GM12891 (cell line): ENCODE measurements at regions not wholly inside any gene's neighbourhood (a gene's known extent, or its start where the extent isn't known, plus 50 kb on each side); places are given as distances from the start of the nearest gene placed in this dataset.

Experiments used
- DNase-seq: peaks from one replicate; pipeline ENCODE4 v3.0.0; 2011; ENCODE audit warnings: low spot score; ENCODE audit not compliant: insufficient read length
- FAIRE-seq: peaks from 2 replicates; lab custom pipeline; 2011; peaks lifted over from hg19 to GRCh38; lab: Jason Lieb, UNC
- PAX5 ChIP-seq: IDR thresholded peaks from 2 replicates; pipeline ENCODE4 v1.6.1; 2011; ENCODE audit warnings: low read length, moderate library complexity, mild to moderate bottlenecking; ENCODE audit not compliant: insufficient read depth, severe bottlenecking
- POLR2A ChIP-seq: IDR thresholded peaks from 2 replicates; pipeline ENCODE4 v1.6.1; 2011; ENCODE audit warnings: low read depth, low read length, control low read depth
- POLR2AphosphoS5 ChIP-seq: IDR thresholded peaks from 2 replicates; pipeline ENCODE4 v1.6.1; 2011; ENCODE audit warnings: low read depth, low read length, control low read depth
- POU2F2 ChIP-seq: IDR thresholded peaks from 2 replicates; pipeline ENCODE4 v1.6.1; 2011; ENCODE audit warnings: low read depth, mild to moderate bottlenecking, control low read depth, low read length, moderate library complexity
- SPI1 ChIP-seq: IDR thresholded peaks from 2 replicates; pipeline ENCODE4 v1.6.1; 2011; ENCODE audit warnings: low read depth, low read length, control low read depth
- TAF1 ChIP-seq: IDR thresholded peaks from 2 replicates; pipeline ENCODE4 v1.6.1; 2011; ENCODE audit warnings: low read depth, low read length, control low read depth

- no peak for FAIRE-seq
These were observed 698.5 kb downstream of the FRK start for GRCh38 chr6:115362234-115362633.

DNA sequence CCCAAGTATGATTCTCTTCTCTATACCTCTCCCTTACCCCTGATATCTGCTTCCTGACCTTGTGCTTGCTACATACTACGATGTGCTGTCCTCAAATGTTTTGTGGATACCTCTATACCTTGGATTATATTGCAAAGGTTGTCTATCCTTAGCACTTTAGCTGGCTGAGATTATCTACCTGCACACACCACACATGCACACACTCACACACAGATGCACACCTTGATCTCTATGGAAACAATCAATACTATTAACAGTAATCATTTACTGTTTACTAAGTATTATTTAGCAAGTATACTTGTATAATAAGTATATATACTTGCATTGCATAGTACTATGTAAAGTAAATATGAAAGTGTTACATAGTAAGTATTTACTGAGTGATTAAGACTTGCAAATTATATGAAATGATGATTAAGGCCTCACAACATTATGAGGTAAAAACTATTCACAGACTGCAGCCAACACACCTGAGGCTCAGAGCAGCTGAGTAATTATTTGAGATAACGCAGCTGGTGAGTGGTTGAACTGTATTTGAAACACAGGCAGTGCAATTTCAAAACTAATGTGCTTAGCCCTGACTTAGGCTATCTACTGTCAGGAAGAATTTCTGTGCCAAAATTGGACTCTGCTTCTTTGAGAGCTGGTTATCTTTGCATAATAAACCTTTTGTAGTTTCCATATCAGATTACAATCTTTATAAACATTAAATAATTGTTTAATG lies 699.9 kb downstream of the FRK start:
- FAIRE-seq (no peak), DNase-seq (no peak)
- no peak for TF ChIP-seq POU2F2
- TF ChIP-seq POLR2A = no peak
- TF ChIP-seq PAX5 = no peak
- TF ChIP-seq SPI1 = no peak
- TF ChIP-seq TAF1 = no peak
- no peak for TF ChIP-seq POLR2AphosphoS5

More at GRCh38 chr6:115362234-115362633, 698.5 kb downstream of the FRK start:
- no peak for DNase-seq
- no peak for TF ChIP-seq TAF1

DNA sequence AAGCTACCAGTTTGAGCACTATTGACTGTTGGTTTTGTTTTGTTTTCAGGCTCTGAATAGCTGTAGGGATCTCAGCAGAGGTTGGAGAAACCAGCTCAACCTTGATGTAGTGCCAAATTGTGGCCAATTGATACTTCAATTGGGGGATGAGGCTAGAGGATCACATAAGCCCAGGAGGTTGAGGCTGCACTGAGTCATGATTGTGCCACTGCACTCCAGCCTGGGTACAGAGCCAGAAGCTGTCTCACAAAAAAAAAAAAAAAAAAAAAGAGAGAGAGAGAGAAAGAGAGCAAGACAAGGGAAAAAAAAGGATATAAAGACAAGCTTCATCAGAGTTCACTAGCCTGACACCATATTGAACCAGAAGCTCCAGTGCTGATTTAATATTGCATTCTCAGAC lies 702.1 kb downstream of the FRK start:
- TF ChIP-seq POLR2AphosphoS5 = no peak
- TF ChIP-seq SPI1 = no peak
- no peak for TF ChIP-seq PAX5
- TF ChIP-seq POLR2A = no peak
- TF ChIP-seq TAF1 = no peak
- no peak for TF ChIP-seq POU2F2
- DNase-seq (no peak), FAIRE-seq (no peak)

DNA sequence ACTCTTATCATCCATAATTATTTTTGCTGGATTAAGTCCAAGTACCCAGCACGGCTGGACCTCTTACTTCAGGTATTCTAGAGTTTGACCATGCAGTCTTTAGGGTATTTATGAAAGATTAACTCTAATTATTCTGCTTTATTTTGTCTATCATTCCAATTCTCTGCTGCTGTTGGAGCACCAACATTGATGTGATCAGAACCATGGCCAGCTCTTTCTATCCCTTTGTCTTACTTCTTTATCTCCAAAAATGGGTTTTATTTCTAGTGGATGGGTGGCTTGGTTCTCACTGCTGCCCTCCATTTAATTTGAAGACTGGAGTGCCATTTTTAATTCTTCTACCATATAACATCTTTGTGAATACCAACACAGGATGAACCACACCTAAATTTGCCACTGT lies 704.3 kb downstream of the FRK start:
- FAIRE-seq = no peak

GRCh38 chr6:115323001-115323400 lies 737.7 kb downstream of the FRK start:
- FAIRE-seq = no peak
- TF ChIP-seq PAX5 = no peak
- TF ChIP-seq SPI1 = no peak
- TF ChIP-seq POU2F2 = no peak
- TF ChIP-seq TAF1 = no peak
- no peak for TF ChIP-seq POLR2AphosphoS5
- TF ChIP-seq POLR2A = no peak
- DNase-seq = no peak

More for the DNA sequence above, 704.3 kb downstream of the FRK start:
- no peak for DNase-seq
- no peak for TF ChIP-seq POU2F2
- TF ChIP-seq POLR2A = no peak
- no peak for TF ChIP-seq TAF1
- TF ChIP-seq PAX5 = no peak
- TF ChIP-seq POLR2AphosphoS5 = no peak
- TF ChIP-seq SPI1 = no peak

DNA sequence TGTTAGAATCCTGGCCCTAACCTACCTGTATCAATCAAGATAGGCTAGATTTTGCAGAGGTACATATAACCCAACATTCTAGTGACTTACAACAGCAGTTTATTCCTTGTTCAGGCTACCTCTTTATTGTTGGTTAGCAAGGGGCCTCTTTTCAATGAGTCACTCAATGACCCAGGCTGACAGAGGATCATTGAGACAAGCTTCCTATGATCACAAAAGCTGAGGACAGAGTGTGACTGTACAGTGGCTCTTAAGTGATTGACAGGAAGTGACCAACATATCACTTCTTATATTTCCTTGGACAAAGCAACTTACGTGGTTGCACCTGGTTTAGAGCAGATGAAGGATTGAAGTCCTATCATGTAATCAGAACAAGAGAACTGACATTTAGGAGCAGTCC lies 740.9 kb downstream of the FRK start:
- no peak for TF ChIP-seq SPI1
- TF ChIP-seq PAX5 = no peak
- no peak for TF ChIP-seq TAF1
- no peak for TF ChIP-seq POU2F2
- no peak for TF ChIP-seq POLR2AphosphoS5
- no peak for TF ChIP-seq POLR2A
- no peak for DNase-seq
- FAIRE-seq = no peak

- FAIRE-seq (no peak), DNase-seq (no peak)
- TF ChIP-seq POLR2A (no peak), PAX5 (no peak), TAF1 (no peak), POLR2AphosphoS5 (no peak), SPI1 (no peak), POU2F2 (no peak)
These were observed 750.5 kb downstream of the FRK start for GRCh38 chr6:115310156-115310555.

DNA sequence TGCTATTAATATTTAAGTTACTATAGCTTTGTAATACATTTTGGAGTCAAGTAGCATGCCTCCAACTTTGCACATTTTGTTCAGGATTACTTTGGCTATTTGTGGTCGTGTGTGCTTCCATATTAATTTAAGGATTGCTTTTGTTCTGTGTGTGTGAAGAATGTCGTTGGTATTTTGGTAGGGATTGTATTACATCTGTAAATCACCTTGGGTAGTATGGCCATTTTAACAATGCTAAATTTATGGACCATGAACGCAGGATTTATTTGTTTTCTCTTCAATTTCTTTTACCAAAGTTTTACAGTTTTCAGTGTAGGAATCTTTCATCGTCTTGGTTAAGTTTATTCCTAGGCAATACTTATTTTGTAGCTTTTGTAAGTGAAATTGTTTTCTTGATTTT lies 758.0 kb downstream of the FRK start:
- no peak for DNase-seq
- no peak for FAIRE-seq
- no peak for TF ChIP-seq PAX5
- TF ChIP-seq POU2F2 = no peak
- no peak for TF ChIP-seq TAF1
- TF ChIP-seq SPI1 = no peak
- no peak for TF ChIP-seq POLR2A
- no peak for TF ChIP-seq POLR2AphosphoS5

DNA sequence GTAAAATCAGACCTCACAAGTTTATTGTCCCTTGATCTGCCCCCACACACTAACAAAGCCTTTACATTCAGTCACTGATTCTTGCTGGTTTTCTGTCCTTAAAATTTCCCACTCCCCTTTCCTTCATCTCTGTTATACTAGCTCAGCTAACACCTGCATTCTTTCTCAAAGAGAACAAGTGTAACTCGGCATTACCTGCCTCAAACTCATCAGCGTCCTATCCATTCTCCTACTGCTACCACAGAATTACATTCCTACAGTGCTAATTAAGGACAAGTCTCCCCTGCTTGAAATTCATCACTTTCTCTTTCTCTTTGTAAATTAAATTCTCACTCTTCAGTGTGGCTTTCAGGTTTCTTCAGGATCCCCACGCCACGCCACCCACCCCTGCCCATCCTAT lies 773.2 kb downstream of the FRK start:
- no peak for DNase-seq
- no peak for FAIRE-seq
- no peak for TF ChIP-seq POU2F2
- no peak for TF ChIP-seq SPI1
- TF ChIP-seq POLR2AphosphoS5 = no peak
- no peak for TF ChIP-seq PAX5
- no peak for TF ChIP-seq TAF1
- TF ChIP-seq POLR2A = no peak

- FAIRE-seq (no peak), DNase-seq (no peak)
- TF ChIP-seq POU2F2 = no peak
- TF ChIP-seq POLR2AphosphoS5 = no peak
- no peak for TF ChIP-seq TAF1
- TF ChIP-seq POLR2A = no peak
- no peak for TF ChIP-seq PAX5
- no peak for TF ChIP-seq SPI1
These were observed 783.7 kb downstream of the FRK start for GRCh38 chr6:115276881-115277565.
